HG03159 (cell line): ENCODE measurements at regions not wholly inside any gene's neighbourhood (a gene's known extent, or its start where the extent isn't known, plus 50 kb on each side); places are given as distances from the start of the nearest gene placed in this dataset.

Experiments
- ATAC-seq: cut with Tn5 transposase; IDR thresholded peaks from one replicate; pipeline ENCODE4 v1.9.1; 2021; ENCODE audit warnings: mild to moderate bottlenecking, moderate library complexity; ENCODE audit not compliant: unreplicated experiment

DNA sequence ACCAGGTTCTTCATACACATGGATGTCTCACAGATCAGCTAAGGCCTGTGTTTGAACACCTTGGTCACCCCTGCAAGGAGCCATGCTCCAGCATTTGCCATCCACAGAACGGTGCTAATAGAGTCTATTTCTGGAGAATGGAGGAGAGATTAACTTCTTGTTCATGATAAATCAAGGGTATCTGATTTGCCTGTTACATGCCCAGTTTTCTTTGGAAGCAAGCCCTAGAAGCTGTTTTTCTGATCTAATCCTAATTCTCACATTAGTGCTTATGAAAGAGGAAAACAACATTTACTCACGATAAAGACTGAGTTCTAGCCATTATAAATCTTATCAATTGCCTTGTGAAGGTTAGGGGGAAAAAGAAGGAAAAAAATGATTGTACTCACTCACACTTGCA lies 119.6 kb upstream of the DTNA start:
- ATAC-seq = no peak

GRCh38 chr18:34591920-34592444 lies 118.1 kb upstream of the DTNA start:
- ATAC-seq = no peak

DNA sequence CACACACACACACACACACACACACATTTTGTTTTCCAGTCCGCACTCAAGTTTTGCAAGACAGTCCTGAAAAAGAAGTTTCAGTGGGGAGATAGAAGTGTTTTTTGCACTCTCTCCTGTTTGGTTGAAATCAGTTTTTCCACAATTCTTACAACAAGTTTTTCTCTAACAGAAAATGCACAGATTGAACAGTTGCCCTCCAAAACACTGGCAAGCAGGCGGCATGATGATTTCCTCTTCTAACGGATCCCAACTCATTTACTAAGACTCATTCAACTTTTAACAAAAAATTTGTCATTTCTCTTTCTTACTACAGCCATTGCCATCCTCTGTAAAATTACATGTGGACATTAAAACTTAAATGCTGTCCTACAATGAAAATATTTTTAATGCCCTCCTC lies 117.6 kb upstream of the DTNA start:
- no peak for ATAC-seq

DNA sequence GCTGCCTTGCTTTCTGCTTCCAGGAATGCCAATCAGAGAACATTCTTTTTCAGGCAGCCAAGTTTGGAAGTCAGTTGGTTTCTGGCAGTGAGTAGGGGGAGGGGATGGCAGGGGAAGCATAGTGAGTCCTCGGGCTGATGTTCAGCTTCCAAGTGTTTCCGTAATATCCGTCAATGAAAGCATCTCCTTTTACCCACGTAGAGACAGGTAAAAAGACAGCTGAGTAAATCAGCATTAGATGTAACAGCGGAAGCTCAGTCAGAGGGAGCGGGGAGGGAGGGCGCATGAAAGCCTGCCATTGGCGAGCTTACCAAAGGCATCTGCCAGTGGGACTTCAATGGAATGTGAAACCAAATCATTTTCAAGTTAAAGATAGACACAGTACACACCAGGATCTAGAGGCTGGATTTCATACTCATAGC lies 117.1 kb upstream of the DTNA start:
- no peak for ATAC-seq

DNA sequence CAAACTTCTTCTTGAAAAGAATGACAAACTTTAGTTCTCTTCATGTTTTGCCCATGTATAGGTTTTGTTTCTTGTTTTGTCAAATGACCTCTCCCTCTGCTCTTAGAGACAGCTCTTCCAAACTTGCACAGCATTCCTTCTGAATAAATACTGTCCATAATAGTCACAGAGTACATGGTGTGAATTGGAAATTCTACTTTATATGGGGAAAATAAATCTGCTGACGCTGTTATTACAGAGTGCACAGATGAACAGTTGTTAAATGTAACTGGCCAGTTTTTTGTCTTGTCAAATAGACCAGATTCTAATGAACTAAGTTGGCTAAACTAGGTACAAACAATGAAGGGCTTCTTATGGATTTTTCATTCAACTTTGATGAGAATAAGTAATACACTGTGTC lies 115.8 kb upstream of the DTNA start:
- no peak for ATAC-seq

DNA sequence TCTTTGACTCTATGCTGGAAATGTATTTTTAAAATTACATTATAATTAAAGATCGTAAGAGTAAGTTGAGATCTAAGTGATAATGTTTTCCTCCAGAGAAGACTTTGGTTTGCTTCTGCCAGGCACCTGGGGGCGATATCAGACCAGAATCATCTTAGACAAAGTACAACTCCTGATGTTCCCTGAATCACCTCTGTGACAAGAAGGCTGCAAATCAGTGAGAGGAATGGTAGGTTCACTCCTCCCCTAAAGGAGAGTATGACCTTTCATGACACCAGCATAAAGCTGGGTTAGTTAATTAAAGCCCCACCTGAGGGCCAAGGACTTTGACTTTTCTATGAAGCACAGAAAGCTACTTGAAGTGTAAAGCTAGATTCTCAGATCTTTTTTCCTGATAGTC lies 114.4 kb upstream of the DTNA start:
- ATAC-seq = no peak

- no peak for ATAC-seq
Measured at GRCh38 chr18:34598120-34598635, 111.9 kb upstream of the DTNA start.

DNA sequence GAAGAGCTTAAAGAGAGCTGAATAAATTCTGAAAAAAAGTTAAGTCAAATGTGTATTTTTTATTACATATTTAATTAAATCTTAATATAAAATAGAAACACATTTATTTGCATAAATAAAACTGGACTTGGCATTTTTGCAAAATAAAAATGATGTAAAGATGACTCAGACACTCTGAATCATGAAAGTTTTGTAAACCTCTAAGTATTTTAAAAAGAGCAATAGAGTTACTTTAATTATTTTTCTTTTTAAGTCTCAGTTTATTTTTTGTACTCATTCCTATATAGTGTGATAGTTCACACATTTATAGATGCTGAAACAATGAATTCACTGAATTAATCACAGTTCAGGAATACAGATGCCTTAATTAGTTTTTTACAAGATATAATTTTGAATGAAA lies 109.9 kb upstream of the DTNA start:
- no peak for ATAC-seq

DNA sequence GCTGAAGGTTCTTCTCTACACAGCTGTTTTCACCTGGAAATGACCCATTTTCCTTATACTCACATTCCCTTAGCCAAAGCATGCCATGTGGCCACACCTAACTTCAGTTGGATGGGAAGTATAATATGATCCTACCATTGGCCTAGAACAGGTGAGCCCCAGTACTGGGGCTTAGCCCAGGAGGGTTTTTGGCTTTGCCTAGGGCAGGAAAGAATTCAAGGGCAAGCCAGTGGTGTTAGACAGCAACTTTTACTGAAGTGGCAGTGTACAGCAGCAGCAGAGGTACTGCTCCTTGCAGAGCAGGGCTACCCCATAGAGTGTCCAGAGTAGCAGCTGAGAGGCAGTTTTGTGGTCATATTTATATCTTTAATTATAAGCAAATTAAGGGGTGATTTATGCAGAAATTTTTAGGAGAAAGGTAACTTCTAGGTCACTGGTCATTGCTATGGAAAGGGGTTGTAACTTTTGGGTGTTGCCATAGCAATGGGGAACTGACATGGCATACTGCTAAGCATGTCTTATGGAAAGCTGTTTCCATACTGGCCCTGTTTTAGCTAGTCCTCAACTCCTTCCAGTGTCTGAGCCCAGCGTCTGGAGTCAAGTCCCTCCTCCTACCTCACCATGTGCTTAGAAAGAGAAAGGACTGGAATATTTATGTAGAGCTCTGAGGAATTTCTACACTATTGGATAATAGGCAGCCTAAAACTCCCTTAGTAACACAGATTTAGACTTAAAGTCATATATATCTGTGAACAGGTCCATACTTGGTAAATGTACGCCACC lies 109.0 kb upstream of the DTNA start:
- ATAC-seq = no peak

- no peak for ATAC-seq
Measured at GRCh38 chr18:34604591-34604990, 105.5 kb upstream of the DTNA start.

DNA sequence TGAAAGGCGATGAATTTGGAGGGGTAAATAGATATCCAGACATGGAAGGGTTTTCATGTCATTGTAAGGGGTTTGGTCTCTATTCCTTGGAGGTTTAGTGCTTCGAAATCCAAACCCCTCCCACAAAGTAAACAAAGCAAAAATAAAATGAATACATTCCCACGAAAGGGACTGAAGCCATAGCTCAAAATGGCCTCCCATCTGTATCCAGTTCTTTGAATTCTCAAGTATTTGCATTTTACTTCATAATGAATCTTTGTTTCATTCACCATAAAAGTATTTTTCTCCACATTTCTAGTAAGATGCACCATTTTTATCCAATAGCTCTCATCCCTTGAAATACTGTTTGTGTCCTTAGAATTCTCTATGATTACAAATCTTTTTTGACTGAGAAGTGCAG lies 103.2 kb upstream of the DTNA start:
- ATAC-seq = no peak

DNA sequence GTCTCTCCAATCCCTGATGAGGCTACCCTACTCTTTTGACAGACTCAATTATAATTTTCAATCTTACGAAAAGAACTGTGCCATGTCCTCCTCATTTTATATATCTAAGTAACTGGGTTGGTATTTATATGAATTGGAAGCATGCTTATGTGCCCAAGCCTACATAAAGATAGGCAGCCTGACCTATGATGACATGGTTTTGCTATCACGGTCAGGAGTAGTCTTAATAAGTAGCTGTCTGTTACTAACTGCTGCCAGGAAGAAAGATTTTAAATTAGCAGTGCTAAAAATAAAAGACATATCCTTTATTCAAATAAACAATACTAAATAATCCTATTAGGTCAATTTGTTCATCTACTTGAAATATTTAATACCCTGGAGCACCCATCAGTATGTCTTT lies 102.0 kb upstream of the DTNA start:
- ATAC-seq = no peak

DNA sequence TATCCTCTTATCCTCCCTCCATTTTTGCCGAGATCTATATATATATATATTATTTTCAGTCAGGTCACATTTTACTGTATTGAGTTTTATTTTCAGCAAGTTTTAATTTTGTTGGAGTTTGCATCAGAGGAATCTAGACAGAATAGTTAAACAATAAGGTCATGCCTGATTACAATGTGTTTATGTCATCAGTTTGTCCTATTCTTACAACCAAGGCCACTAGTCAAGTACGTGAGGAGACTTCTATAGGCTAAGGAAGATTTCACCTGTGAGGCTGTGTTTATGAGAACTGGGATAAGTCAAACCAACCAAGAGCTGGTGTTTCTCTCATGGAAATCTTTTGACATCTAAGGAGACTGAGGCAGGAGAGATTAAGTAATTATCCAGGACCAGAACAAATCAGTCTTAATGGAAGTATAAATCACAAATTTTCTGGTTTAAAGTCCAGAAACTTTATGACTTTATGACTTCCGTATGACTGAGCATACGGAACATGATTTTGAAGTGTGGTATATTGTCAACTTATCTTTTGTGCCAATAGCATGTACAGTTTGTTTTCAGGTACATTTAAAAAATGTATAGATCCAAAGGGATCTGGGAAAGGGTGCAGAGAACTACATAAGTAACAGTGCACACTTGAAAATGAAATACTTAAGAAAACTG lies 100.0 kb upstream of the DTNA start:
- no peak for ATAC-seq

GRCh38 chr18:34611904-34612303 lies 98.2 kb upstream of the DTNA start:
- no peak for ATAC-seq

- ATAC-seq = no peak
Measured at GRCh38 chr18:34620258-34620861, 89.7 kb upstream of the DTNA start.

- ATAC-seq = no peak
Measured at GRCh38 chr18:34623557-34623956, 86.5 kb upstream of the DTNA start.

DNA sequence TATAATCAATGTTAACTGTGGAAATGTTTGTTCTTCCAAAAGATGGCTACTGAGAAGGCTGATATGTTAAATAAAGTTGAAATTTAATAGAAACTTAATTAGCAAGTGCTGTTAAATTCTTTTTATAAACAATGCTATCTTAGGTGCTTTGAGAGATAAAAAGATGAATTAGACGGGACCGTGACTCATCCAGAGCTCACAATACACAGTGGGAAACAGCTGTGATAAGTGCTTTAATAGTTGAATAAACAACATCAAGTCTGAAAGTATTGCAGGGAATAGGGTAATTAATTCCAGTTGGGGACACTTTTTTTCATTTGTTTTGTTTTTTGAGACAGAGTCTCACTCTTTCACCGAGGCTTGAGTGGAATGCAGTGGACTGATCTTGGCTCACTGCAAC lies 85.5 kb upstream of the DTNA start:
- ATAC-seq = no peak

DNA sequence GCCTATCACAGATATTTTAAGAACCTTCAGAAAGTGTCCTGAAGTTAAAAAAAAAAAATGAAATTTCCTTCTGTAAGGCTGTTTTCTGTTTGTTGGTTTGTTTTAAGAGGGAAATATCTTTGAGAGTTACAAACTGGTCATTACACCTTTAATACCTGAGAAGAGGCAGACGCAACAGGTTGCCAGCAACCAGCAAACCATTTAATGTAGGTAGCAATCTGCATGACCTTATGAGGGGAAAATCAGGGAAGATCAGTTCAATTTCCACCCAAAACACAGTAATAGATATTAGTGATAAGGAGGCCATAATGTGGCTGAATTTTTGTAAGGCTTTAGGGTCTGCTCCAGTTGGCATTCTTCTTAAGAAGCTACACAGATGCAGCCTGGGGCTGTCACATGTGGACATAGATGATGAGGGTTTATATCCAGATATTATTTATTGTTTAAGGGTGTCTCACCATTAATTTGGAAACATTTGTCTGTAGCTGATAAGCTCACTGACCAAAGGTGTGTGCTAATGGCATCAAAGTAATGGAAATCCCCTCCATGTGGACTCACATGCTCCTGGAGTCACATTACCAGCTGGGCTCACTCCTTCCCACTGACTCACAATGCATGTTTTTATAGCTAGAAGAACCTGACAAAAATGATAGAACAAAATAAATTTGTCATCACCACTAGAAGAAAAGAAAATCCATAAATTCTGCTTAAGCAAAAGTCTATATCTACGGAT lies 83.5 kb upstream of the DTNA start:
- ATAC-seq = no peak

DNA sequence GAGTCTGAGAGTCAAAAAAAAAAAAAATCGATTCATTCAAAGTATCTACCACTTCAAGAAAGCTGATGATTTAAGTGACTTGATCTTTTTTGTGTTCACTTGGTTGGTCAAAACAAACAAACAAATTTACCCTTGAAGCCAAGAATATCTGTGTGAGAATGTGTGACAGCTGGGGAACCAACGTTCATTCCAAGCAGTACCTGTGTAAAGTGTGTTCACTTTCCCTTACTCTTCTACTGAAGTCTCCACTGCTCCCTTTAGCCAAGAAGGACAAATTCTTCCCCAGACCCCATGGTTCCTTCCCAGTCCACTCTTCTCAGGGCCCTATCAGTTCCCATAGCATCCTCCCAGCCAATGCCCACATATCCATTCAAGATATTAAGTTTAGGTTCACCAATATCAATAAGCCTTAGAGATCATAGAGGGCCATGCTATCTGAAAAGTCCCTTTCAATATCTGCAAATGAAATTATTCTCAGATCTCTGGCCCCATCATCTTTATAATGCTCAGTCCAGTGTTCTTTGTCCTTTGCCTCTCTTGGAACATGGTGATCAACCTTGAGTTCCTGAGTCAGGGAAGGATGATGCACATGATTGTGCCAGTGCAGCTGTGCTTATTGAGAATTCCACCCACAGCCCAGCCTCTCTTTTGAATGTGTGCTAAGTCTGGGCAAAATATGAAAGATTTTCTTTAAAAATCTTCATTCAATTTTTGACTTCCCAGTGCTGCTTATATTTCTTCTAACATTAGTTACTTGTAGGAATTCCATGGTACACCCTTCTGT lies 82.8 kb upstream of the DTNA start:
- ATAC-seq = no peak
